ENCODE measurements at regions not wholly inside any gene's neighbourhood (a gene's known extent, or its start where the extent isn't known, plus 50 kb on each side); places are given as distances from the start of the nearest gene placed in this dataset.

DNA sequence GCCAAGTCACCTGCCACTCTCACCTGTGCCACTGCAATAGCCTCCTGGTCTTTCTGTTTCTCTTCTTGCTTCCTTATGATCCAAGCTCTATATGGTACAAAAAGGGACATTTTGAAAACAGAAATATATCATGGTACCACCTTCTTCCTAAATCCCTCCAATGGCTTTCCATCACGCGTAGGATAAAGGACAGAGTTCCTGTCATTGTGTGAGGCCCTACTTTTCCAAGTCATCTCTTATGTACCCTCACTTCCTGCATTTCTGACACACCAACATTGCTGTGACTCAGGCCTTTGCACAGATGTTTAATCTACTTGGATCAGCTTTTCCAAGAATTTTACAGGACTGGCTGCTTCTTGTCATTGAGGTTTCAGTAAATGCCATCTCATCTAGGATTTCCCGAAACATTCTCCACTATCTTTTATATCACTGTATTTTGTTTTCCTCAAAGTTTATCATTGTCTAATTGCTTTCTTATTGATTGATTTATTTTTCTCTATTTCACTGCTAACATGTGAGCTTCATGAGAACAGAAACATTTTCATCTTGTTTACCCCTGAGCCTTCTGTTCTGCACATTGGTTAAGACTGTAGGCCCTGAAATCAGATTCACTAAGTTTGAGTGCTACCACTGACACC is 426.1 kb upstream of the FANCL start:
- intact Hi-C loops (cut with DNase I; ENCODE audit: low total_unique reads) = no loop called here
- Histone ChIP-seq H3K27ac (no peak overlapping the region), H3K36me3 (no peaks in the 10 kb centered on the region), H3K4me1 (no peaks in the 10 kb centered on the region), H3K4me3 (no peak overlapping the region), H3K9me3 (no peaks in the 10 kb centered on the region), H3K27me3 (no peaks in the 10 kb centered on the region)
- TF ChIP-seq, protein P1, sequence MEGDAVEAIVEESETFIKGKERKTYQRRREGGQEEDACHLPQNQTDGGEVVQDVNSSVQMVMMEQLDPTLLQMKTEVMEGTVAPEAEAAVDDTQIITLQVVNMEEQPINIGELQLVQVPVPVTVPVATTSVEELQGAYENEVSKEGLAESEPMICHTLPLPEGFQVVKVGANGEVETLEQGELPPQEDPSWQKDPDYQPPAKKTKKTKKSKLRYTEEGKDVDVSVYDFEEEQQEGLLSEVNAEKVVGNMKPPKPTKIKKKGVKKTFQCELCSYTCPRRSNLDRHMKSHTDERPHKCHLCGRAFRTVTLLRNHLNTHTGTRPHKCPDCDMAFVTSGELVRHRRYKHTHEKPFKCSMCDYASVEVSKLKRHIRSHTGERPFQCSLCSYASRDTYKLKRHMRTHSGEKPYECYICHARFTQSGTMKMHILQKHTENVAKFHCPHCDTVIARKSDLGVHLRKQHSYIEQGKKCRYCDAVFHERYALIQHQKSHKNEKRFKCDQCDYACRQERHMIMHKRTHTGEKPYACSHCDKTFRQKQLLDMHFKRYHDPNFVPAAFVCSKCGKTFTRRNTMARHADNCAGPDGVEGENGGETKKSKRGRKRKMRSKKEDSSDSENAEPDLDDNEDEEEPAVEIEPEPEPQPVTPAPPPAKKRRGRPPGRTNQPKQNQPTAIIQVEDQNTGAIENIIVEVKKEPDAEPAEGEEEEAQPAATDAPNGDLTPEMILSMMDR (IDR thresholded peaks at IDR 0.05) = no peak
- TF ChIP-seq POLR2A (IDR thresholded peaks at IDR 0.05) (no peak), POLR2AphosphoS5 (IDR thresholded peaks at IDR 0.05) (no peak)
- no peak for DNase-seq (ENCODE audit: low spot score in 2 of 2)

DNA sequence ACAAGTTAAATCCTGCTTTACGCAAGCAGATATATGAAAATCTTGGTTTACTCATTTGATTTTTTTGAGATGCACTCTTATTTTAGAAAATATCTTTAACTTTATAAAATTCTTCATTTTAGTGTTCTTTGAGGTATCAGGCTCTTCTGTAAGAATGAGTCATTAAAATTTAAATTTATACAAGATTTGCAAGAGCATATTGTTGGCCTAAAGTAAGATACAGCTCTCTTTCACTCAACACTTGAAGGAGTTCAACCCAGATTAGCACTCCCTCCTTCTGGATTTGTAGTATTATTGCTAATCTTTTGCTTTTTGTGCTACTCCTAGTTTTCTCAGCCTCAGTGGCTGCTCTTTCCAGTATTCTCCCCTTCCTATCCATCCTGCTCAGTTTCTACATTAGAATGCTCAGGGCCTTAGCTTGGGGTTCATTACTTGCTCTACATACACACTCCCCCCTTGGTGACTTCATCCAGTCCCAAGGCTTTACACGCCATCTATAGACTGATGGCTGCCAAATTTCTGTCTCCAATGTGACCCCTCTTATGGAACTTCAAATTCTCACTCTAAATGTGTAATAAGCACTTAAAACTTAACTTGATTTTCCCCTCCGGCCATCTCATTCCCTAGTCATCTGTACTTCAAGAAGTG is 425.3 kb upstream of the FANCL start:
- Histone ChIP-seq H3K4me3 (no peak overlapping the region), H3K27me3 (no peaks in the 10 kb centered on the region), H3K36me3 (no peaks in the 10 kb centered on the region), H3K27ac (no peak overlapping the region), H3K9me3 (no peaks in the 10 kb centered on the region), H3K4me1 (no peaks in the 10 kb centered on the region)
- TF ChIP-seq POLR2AphosphoS5 (IDR thresholded peaks at IDR 0.05) (no peak), POLR2A (IDR thresholded peaks at IDR 0.05) (no peak)
- TF ChIP-seq, protein P1 (IDR thresholded peaks at IDR 0.05) = no peak
- intact Hi-C loops (cut with DNase I; ENCODE audit: low total_unique reads) = no loop called here
- DNase-seq (ENCODE audit: low spot score in 2 of 2) = no peak

DNA sequence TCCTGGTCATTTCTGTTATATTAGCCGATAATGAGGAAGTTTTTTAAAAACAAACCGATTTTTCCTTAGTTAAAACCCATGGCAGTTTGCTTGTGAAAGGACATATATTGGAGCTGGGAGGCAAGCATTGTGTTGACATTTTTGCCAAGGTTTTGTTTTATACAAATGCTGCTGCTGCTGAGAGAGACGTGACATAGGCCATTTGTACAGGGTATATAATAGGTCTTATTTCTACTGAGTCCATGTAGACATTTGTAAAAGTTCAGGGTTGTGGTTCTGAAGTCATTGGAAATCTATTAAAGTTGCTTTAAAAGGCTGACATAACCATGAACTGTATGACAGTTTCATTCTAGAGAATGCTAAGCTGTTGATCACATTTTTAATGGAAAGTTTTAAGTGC is 424.0 kb upstream of the FANCL start:
- no peak for DNase-seq (ENCODE audit: low spot score in 2 of 2)
- Histone ChIP-seq H3K9me3 (no peaks in the 10 kb centered on the region), H3K27ac (no peak overlapping the region), H3K36me3 (no peaks in the 10 kb centered on the region), H3K4me1 (no peaks in the 10 kb centered on the region), H3K4me3 (no peak overlapping the region), H3K27me3 (no peaks in the 10 kb centered on the region)
- TF ChIP-seq POLR2A (IDR thresholded peaks at IDR 0.05) (no peak), POLR2AphosphoS5 (IDR thresholded peaks at IDR 0.05) (no peak)
- intact Hi-C loops (cut with DNase I; ENCODE audit: low total_unique reads) = no loop called here

DNA sequence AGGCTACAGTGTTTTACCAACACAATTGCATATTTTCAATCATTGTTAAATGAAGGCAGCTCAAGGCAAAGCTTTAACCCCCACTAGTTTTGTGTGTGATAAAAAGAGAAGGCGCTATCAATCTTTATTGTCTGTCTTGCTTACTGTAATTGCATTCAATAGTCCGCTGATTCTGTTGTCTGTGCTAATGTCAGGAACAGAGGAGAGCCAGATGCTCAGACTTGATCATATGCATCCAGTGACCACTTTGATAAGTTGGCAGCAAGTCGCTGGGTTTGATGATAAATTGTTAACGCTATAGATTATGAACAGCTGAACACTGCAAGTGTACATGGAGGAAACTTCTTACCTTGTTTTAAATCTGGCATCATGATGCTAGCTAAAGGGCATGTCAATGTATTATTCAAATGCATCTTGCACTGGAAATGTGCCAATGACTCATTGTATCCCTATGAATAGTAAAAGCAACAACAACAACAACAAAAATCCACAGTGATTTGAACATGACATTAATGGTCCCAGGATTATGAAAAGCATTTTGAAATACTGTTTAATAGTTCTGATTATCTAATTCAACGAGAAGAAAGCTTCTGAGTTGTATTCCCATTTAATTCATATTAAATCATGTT is 423.5 kb upstream of the FANCL start:
- Histone ChIP-seq H3K27me3 (no peaks in the 10 kb centered on the region), H3K4me3 (no peak overlapping the region), H3K36me3 (no peaks in the 10 kb centered on the region), H3K27ac (no peak overlapping the region), H3K9me3 (no peaks in the 10 kb centered on the region), H3K4me1 (no peaks in the 10 kb centered on the region)
- TF ChIP-seq POLR2AphosphoS5 (IDR thresholded peaks at IDR 0.05) (no peak), POLR2A (IDR thresholded peaks at IDR 0.05) (no peak)
- TF ChIP-seq, protein P1 (IDR thresholded peaks at IDR 0.05) = no peak
- no peak for DNase-seq (ENCODE audit: low spot score in 2 of 2)
- intact Hi-C loops (cut with DNase I; ENCODE audit: low total_unique reads) = no loop called here

DNA sequence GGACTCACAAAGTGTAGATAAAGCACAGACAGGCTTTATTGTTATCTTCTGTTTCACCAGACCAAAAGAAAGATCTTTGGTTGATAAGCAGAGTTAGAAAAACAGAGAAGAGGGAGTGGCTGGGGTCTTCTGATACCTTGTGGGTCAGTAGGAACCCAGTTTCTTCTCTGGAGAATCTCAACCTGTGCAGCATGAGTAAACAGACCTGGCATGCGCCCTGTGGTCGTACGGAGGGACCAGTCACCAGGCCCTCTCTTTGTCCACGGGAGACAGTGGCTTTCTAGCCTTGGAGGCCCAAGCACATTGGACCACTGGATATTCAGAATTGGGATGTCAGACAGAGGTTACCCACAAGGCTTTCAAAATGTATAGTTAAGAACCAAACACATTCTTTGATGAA is 418.9 kb upstream of the FANCL start:
- TF ChIP-seq, protein P1 (IDR thresholded peaks at IDR 0.05) = no peak
- TF ChIP-seq POLR2AphosphoS5 (IDR thresholded peaks at IDR 0.05) = no peak
- TF ChIP-seq POLR2A (IDR thresholded peaks at IDR 0.05) = no peak
- DNase-seq (ENCODE audit: low spot score in 2 of 2) = no peak
- Histone ChIP-seq H3K4me1 (no peaks in the 10 kb centered on the region), H3K27ac (no peak overlapping the region), H3K36me3 (no peaks in the 10 kb centered on the region), H3K27me3 (no peaks in the 10 kb centered on the region), H3K4me3 (no peak overlapping the region), H3K9me3 (no peaks in the 10 kb centered on the region)
- intact Hi-C loops (cut with DNase I; ENCODE audit: low total_unique reads) = no loop called here
